BJ (cell line): ENCODE measurements at regions not wholly inside any gene's neighbourhood (a gene's known extent, or its start where the extent isn't known, plus 50 kb on each side); places are given as distances from the start of the nearest gene placed in this dataset.

Experiments used
- CTCF ChIA-PET: fragments of 350-600 bp; formaldehyde crosslinking; extraction: SDS; loops from one replicate; lab custom pipeline; 2021; ENCODE audit warnings: antibody characterized with exemption, inconsistent platforms; lab: Yijun Ruan, JAX
- POLR2A ChIA-PET: fragments of 300-600 bp; sonication (Branson Sonifier 250); formaldehyde crosslinking; extraction: SDS; loops from one replicate; lab custom pipeline; 2021; ENCODE audit warnings: antibody characterized with exemption; lab: Charles Lee
- DNase-seq: peaks from one replicate; pipeline ENCODE4 v3.0.0-alpha.2; 2011; ENCODE audit warnings: low read depth
- H3K27me3 ChIP-seq: 2 replicates; pipeline ENCODE4 v1.6.0; 2011; ENCODE audit warnings: low read length; ENCODE audit not compliant: control insufficient read depth, insufficient read depth
- H3K36me3 ChIP-seq: 2 replicates; pipeline ENCODE4 v1.5.1; 2011; ENCODE audit warnings: low read length; ENCODE audit not compliant: control insufficient read depth, insufficient read depth
- H3K4me3 ChIP-seq: 2 replicates; pipeline ENCODE4 v1.5.1; 2011; ENCODE audit warnings: low read depth, mild to moderate bottlenecking, control low read depth, low read length
- CTCF ChIP-seq: IDR thresholded peaks from 2 replicates; pipeline ENCODE4 v1.5.1; 2011; ENCODE audit warnings: low read depth, mild to moderate bottlenecking, control low read depth, inconsistent platforms, low read length, moderate library complexity; ENCODE audit not compliant: insufficient read depth

- TF ChIP-seq CTCF, result no peak
- H3K36me3 ChIP-seq, result no peaks in the 10 kb centered on the region
- no peak overlapping the region for H3K4me3 ChIP-seq
- H3K27me3 ChIP-seq, result no peaks in the 10 kb centered on the region
- ChIA-PET CTCF (no interaction called here), POLR2A (no interaction called here)
- no peak for DNase-seq
Measured at GRCh38 chr2:146597291-146597690, 1247.5 kb upstream of the ACVR2A start.

DNA sequence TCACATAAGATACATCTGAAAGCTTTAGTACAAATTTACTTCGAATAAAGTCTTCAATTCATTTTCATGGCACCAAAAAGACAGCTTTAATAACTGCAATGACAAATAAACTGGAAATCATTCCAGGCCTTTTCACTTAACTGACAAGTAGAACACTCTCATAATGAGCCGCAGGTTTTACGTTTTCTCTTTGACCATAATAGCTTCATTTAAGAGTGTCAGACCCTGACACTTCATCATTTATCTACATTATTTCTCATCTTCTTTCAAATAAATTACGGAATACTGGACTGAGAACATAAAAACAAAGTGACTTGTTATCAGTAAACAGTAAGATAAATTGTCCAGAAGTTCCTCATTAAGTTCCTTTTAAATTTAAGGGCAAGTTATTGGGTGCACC, 1252.9 kb upstream of the ACVR2A start:
- no peak for DNase-seq
- Histone ChIP-seq H3K36me3 (no peaks in the 10 kb centered on the region), H3K4me3 (no peak overlapping the region), H3K27me3 (no peaks in the 10 kb centered on the region)
- POLR2A ChIA-PET, result no interaction called here
- no peak for TF ChIP-seq CTCF
- CTCF ChIA-PET, result no interaction called here

- TF ChIP-seq CTCF, result no peak
- Histone ChIP-seq H3K27me3 (no peaks in the 10 kb centered on the region), H3K4me3 (no peak overlapping the region), H3K36me3 (no peaks in the 10 kb centered on the region)
- no peak for DNase-seq
- ChIA-PET CTCF (no interaction called here), POLR2A (no interaction called here)
Measured at GRCh38 chr2:146587291-146587713, 1257.5 kb upstream of the ACVR2A start.

- DNase-seq, result no peak
- POLR2A ChIA-PET, result no interaction called here
- Histone ChIP-seq H3K4me3 (no peak overlapping the region), H3K36me3 (no peaks in the 10 kb centered on the region), H3K27me3 (no peaks in the 10 kb centered on the region)
- CTCF ChIA-PET, result no interaction called here
- TF ChIP-seq CTCF, result no peak
Measured at GRCh38 chr2:146584316-146584715, 1260.5 kb upstream of the ACVR2A start.

- POLR2A ChIA-PET, result no interaction called here
- H3K27me3 ChIP-seq, result no peaks in the 10 kb centered on the region
- no peaks in the 10 kb centered on the region for H3K36me3 ChIP-seq
- TF ChIP-seq CTCF, result no peak
- no peak overlapping the region for H3K4me3 ChIP-seq
- CTCF ChIA-PET, result interaction anchor here (0.5 kb wide), 1 partner anchor 1880 kb away, joined by 3 read pairs; no protein-coding TSS in a partner anchor
- no peak for DNase-seq
Measured at GRCh38 chr2:146579147-146579930, 1265.5 kb upstream of the ACVR2A start.
